Activated B cell treated with CpG ODN at 0.5 μM for 24 hours (primary cell): ENCODE measurements at regions not wholly inside any gene's neighbourhood (a gene's known extent, or its start where the extent isn't known, plus 50 kb on each side); places are given as distances from the start of the nearest gene placed in this dataset.

Source experiments
- ATAC-seq: fragments of 200-7000 bp; cut with Tn5 transposase; one replicate; pipeline ENCODE4 v1.10.0; 2021; ENCODE audit warnings: low read depth, mild to moderate bottlenecking, moderate library complexity
- CTCF ChIA-PET: fragments of 350-600 bp; sonication (Branson Sonifier 250); formaldehyde crosslinking; loops from one replicate; lab custom pipeline; 2021; ENCODE audit warnings: antibody characterized with exemption; lab: Charles Lee
- POLR2A ChIA-PET: fragments of 350-600 bp; sonication (Branson Sonifier 250); formaldehyde crosslinking; loops from one replicate; lab custom pipeline; 2021; ENCODE audit warnings: antibody characterized with exemption; lab: Charles Lee
- DNase-seq: peaks from one replicate; pipeline ENCODE4 v3.0.0; 2022
- H3K27ac Mint-ChIP-seq: one replicate; pipeline ENCODE4 v1.8.0; 2020; ENCODE audit warnings: mixed read lengths
- H3K27me3 Mint-ChIP-seq: one replicate; pipeline ENCODE4 v1.8.0; 2021; ENCODE audit warnings: mixed read lengths
- H3K36me3 Mint-ChIP-seq: one replicate; pipeline ENCODE4 v1.8.0; 2021; ENCODE audit warnings: low read depth, mixed read lengths
- H3K4me1 Mint-ChIP-seq: one replicate; pipeline ENCODE4 v1.8.0; 2021; ENCODE audit warnings: mixed read lengths
- H3K4me3 Mint-ChIP-seq: one replicate; pipeline ENCODE4 v1.8.0; 2020; ENCODE audit warnings: mild to moderate bottlenecking, mixed read lengths
- H3K9me3 Mint-ChIP-seq: one replicate; pipeline ENCODE4 v1.8.0; 2020; ENCODE audit warnings: mixed read lengths
- intact Hi-C: fragments of 100-400 bp; cut with micrococcal nuclease; formaldehyde crosslinking; loops from one replicate; pipeline ENCODE4 v1.15.1; 2024
- TF ChIP-seq, protein P1 (sequence below): fragments of 200-600 bp; IDR thresholded peaks from one replicate; pipeline ENCODE4 v1.8.0; 2022; ENCODE audit warnings: antibody characterized with exemption, mild to moderate bottlenecking

DNA sequence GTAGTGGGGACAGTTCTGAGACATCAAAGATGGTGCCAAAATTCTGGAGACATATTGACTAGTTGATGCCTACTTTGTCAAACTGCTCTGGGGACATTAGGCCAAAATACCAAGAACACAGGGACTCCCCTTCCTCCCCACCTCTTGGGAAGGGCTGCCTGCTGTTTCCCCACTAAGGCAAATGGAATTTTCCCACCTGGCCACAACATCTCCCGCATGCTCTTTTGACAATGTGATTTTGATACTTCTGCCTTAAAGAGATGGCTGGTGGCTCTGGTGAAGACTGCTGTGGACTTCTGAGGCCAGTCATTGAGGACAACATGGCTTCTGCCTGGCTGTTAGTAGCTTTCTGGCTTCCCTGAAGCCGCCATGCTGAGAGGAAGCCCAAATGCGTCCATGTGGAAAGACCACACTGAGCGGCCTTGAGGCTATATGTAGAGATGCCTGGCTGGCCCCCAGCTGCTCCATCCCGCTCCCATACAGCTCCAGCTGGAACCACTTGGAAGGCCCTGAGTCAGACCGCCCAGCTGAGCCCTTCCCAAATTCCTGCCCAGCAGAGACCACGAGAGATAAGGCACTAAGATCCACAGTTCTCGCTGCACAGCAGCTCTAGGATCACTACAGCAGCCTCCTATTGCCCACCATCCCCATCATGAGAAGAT, 226.7 kb downstream of the SYK start:
- peaks cover 21% of the 10 kb centered on the region for H3K27me3 Mint-ChIP-seq
- no peak overlapping the region for H3K27ac Mint-ChIP-seq
- no peaks in the 10 kb centered on the region for H3K4me1 Mint-ChIP-seq
- ChIA-PET POLR2A (no interaction called here), CTCF (no interaction called here)
- H3K4me3 Mint-ChIP-seq, result no peak overlapping the region
- H3K36me3 Mint-ChIP-seq, result no peaks in the 10 kb centered on the region
- intact Hi-C loops, result no loop called here
- TF ChIP-seq, protein P1, sequence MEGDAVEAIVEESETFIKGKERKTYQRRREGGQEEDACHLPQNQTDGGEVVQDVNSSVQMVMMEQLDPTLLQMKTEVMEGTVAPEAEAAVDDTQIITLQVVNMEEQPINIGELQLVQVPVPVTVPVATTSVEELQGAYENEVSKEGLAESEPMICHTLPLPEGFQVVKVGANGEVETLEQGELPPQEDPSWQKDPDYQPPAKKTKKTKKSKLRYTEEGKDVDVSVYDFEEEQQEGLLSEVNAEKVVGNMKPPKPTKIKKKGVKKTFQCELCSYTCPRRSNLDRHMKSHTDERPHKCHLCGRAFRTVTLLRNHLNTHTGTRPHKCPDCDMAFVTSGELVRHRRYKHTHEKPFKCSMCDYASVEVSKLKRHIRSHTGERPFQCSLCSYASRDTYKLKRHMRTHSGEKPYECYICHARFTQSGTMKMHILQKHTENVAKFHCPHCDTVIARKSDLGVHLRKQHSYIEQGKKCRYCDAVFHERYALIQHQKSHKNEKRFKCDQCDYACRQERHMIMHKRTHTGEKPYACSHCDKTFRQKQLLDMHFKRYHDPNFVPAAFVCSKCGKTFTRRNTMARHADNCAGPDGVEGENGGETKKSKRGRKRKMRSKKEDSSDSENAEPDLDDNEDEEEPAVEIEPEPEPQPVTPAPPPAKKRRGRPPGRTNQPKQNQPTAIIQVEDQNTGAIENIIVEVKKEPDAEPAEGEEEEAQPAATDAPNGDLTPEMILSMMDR, result no peak
- H3K9me3 Mint-ChIP-seq, result no peaks in the 10 kb centered on the region
- no peak for DNase-seq
- no peak for ATAC-seq

DNA sequence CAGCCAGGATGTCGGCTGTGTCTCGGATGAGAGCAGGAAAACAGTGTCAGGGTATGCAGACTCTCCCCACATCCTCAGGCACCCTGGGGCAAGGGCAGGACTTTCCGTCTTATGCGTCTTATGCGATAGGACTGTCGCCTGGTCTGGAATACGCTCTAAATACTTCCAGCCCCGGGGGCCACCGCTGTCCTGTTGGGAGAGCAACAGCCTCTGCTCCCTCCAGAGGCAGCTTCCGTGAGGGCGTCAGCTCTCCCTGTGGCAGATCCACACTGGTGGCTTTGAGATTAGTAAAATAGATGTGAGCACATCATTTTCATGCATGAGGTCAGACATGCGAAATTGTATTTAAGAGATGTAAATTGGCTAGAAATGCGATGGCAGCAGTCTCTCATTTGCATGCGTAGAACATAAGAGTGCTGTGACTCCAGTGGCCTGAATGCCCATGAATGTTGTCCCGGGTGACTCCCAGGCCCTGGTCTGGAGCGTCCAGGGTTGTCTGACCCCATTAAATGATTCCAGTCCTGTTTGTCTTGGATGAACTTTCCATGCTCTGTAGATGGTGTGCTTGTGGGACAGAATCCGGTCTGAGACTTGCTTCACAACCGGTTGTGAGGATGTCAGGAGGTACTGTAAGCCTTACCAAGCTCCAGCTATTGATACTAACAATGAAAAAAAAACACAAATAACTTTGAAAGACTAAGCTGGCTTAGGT, 228.2 kb downstream of the SYK start:
- ChIA-PET POLR2A (interaction anchor here (0.6 kb wide), 1 partner anchor 52 kb away, joined by 3 read pairs; no protein-coding TSS in a partner anchor), CTCF (no interaction called here)
- no peak for DNase-seq
- TF ChIP-seq, protein P1, result no peak
- ATAC-seq, result no peak
- Mint-ChIP-seq H3K27me3 (peaks cover 21% of the 10 kb centered on the region), H3K4me3 (no peak overlapping the region), H3K27ac (no peak overlapping the region), H3K4me1 (peaks cover 4% of the 10 kb centered on the region), H3K36me3 (no peaks in the 10 kb centered on the region), H3K9me3 (no peaks in the 10 kb centered on the region)
- intact Hi-C loops, result no loop called here

DNA sequence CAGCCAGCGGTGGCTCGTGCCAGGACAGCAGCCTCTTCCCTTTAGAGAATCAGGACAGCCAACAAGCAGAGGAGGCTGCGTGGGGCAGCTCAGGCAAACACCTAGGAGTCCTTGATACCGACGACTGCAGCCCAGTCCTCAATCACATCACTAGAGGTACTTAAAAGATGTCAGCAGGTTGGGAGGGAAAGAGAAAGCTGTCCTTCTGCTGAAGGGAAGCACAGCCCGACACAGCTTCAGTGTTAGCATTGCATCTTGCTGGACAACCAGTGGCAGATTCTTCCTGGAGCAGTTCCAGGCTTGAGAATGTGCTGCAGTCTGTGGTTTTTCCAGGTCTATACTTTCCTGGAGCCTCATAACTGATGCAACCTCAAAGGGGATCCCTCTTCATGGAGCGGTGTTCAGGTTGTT, 230.5 kb downstream of the SYK start:
- TF ChIP-seq, protein P1, result no peak
- H3K27ac Mint-ChIP-seq, result no peak overlapping the region
- no peaks in the 10 kb centered on the region for H3K9me3 Mint-ChIP-seq
- no peak for ATAC-seq
- peaks cover 26% of the 10 kb centered on the region for H3K27me3 Mint-ChIP-seq
- ChIA-PET CTCF (no interaction called here), POLR2A (no interaction called here)
- peaks cover 24% of the 10 kb centered on the region for H3K4me1 Mint-ChIP-seq
- no peak for DNase-seq
- intact Hi-C loops, result no loop called here
- H3K4me3 Mint-ChIP-seq, result no peak overlapping the region
- H3K36me3 Mint-ChIP-seq, result no peaks in the 10 kb centered on the region

DNA sequence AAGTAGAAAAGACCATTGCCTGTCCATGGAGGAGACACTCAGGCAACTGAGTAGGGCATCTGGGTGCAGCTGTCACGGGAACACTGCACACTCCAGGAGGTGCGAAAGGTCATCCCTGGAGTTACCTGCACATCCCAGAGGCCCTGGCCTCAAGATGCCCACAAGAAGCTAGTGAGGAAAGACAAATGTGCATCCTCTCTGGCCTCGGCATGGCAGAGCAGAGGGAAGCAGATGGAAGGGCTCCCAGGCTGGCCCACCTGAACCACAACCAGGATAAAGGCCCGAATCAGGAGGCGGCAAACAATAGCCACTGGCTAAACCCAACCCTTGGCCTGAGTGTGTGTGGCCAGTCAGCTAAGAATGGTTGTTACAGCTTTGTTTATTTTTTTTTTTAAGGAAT, 231.7 kb downstream of the SYK start:
- no peaks in the 10 kb centered on the region for H3K36me3 Mint-ChIP-seq
- peaks cover 31% of the 10 kb centered on the region for H3K4me1 Mint-ChIP-seq
- no peak overlapping the region for H3K4me3 Mint-ChIP-seq
- POLR2A ChIA-PET, result no interaction called here
- DNase-seq (no peak), ATAC-seq (no peak)
- H3K27me3 Mint-ChIP-seq, result peaks cover 26% of the 10 kb centered on the region
- H3K9me3 Mint-ChIP-seq, result no peaks in the 10 kb centered on the region
- TF ChIP-seq, protein P1, result no peak
- CTCF ChIA-PET, result interaction anchor here (0.9 to 3.0 kb wide), 5 partner anchors 9 to 393 kb away, joined by 3 to 25 read pairs (median 3); no protein-coding TSS in a partner anchor
- intact Hi-C loops, result loop anchor here (1.0 kb wide), 2 partner anchors 393 to 648 kb away; no protein-coding TSS in a partner anchor
- H3K27ac Mint-ChIP-seq, result no peak overlapping the region

DNA sequence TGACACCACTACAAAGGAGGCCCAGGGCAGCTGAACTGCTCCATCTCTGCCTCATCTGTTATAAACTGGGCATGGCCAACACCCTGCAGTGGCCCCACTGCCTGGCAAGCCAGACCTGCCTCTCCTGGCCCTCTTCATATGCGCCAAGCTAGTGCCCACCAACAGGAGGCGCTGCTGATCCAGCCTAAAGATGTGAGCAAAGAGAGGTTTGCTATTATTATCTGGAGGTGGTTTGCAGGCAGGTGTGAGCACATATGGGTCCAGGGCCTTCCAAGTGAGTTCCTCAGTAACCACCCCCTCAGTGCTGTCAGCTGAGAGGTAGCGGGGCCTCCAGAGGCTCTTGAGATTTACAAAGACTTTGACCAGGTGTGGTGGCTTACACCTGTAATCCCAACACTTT, 232.2 kb downstream of the SYK start:
- TF ChIP-seq, protein P1, result no peak
- no peak overlapping the region for H3K4me3 Mint-ChIP-seq
- ChIA-PET CTCF (interaction anchor here (0.9 to 3.0 kb wide), 5 partner anchors 10 to 392 kb away, joined by 3 to 25 read pairs (median 3); no protein-coding TSS in a partner anchor), POLR2A (no interaction called here)
- intact Hi-C loops, result loop anchor here (1.0 kb wide), 4 partner anchors 118 to 694 kb away; no protein-coding TSS in a partner anchor
- H3K27me3 Mint-ChIP-seq, result peaks cover 23% of the 10 kb centered on the region
- H3K9me3 Mint-ChIP-seq, result no peaks in the 10 kb centered on the region
- no peaks in the 10 kb centered on the region for H3K36me3 Mint-ChIP-seq
- peaks cover 31% of the 10 kb centered on the region for H3K4me1 Mint-ChIP-seq
- ATAC-seq (peak; percentile 37), DNase-seq (no peak)
- H3K27ac Mint-ChIP-seq, result no peak overlapping the region
